Frontal cortex (tissue), 3 donors: ENCODE measurements at regions not wholly inside any gene's neighbourhood (a gene's known extent, or its start where the extent isn't known, plus 50 kb on each side); places are given as distances from the start of the nearest gene placed in this dataset.
"Not testable (repeated sequence)": the region's sequence is repeated elsewhere in the genome, so short reads cannot be mapped to it uniquely, and the experiment has no call there.

Experiments used
- DNase-seq, 2 donors: peaks; one replicate each; pipeline ENCODE4 v3.0.0; 2012; ENCODE audit warnings: low spot score in 2 of 2
- FAIRE-seq: peaks from 2 replicates; lab custom pipeline; 2012; peaks lifted over from hg19 to GRCh38; lab: Jason Lieb, UNC
- donor health status: control.
- donor health status: control.
- donor health status: control.

DNA sequence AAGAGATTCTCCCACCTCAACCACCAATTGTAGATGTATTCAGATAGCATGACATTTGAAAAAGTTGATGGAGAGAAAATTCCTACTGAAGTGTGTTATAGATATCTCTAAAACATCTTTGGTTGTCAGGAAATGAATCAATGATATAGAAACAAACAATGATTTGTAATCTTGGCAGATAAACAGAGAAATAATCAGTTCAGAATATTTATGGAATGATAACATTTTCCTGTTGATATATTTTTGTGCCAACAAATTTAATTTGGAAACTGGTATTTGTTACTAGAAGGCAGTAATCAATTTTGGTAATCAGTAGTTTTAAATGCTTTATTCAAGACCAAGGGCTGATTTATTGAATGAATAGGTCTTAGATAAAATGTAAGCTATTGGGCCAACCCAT, 695.6 kb downstream of the USP25 start:
- no peak for DNase-seq
- FAIRE-seq, result no peak

DNA sequence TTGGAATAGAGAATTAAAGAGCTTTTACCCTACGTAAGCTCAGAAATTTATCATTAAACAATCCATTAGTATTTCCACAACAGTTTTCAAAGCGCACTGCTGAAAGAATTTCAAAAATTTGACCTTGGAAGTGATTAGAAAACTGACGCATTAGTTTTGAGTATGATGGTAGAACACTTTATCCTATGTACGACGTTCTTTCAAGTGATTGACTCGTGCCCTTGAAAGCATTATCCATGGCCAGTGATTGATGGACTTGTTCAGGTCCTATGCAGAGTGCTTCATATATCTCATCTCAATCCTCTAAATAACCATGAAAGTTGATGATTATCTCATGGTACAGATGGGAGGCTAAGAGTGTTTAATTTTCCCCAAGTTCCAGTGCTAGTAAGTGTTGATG, 697.2 kb downstream of the USP25 start:
- FAIRE-seq (no peak), DNase-seq (no peak)

GRCh38 chr21:16427587-16428087, 697.9 kb downstream of the USP25 start:
- DNase-seq, result no peak
- FAIRE-seq, result no peak

DNA sequence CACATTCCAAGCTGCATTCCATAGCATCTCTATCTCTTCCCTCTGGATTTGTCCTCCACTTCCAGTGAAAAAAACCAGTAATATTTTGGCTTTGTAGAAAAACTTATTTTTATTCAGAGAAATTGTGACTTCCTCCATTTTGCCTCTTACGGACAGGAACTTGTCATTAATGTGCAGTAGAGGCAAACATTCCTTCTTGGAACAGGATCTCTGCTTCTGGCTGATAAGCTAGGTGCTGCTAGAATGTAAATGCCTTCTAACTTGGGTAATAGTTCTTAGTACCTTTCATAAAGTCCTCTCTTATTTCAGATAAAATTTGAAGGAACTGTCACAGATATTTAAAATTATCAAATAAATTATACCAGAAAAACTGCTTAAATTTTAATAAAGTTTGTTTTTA, 707.8 kb downstream of the USP25 start:
- DNase-seq (no peak), FAIRE-seq (no peak)

DNA sequence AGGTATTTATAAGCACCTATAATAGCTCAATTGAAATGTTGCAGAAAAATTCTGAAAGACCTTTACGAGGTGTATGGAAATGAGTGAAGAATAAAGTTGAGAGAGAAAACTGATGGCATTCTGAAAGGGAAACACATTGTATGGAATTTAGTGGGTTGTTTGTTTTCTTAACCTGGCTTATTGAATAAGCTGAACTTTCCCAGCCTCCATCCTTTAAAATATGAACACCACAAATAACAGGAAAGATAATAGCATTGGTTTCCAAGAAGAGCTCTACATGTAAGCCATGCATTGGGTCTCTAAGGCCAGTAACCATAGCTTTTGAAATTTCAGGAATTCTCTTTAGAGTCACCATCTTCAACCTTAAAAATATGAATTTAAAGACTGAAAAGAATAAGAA, 709.0 kb downstream of the USP25 start:
- DNase-seq, result no peak
- no peak for FAIRE-seq

DNA sequence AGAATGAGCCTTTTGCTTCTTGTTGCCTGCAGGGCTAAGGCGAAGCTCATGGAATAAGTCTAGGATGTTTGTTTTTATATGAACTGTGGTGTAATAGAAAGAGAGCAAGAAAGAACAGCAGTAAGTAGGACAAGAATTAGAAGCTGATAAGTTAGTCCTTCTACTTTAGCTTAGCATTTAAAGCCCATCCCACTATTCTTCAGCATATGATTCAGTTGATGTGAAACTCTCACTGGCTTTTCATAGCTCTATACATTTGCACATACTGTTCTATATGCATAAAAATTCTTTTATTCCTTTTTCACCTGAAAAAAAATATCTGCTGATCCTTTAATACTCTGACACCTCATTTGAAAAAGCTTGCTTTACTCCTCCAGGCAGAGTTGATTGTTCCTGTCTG, 712.0 kb downstream of the USP25 start:
- DNase-seq (no peak), FAIRE-seq (no peak)

- no peak for FAIRE-seq
- no peak for DNase-seq
Measured at GRCh38 chr21:16454399-16454798, 724.6 kb downstream of the USP25 start.

- FAIRE-seq, result no peak
Measured at GRCh38 chr21:16455526-16455925, 725.7 kb downstream of the USP25 start.

GRCh38 chr21:16455978-16456377, 726.2 kb downstream of the USP25 start:
- DNase-seq, result peak; percentile 8 to 11
- FAIRE-seq, result no peak

More at GRCh38 chr21:16455526-16455925, 725.7 kb downstream of the USP25 start:
- no peak for DNase-seq

- DNase-seq (no peak), FAIRE-seq (no peak)
Measured at GRCh38 chr21:16457498-16457897, 727.7 kb downstream of the USP25 start.

GRCh38 chr21:16460936-16461335, 731.2 kb downstream of the USP25 start:
- no peak for DNase-seq

DNA sequence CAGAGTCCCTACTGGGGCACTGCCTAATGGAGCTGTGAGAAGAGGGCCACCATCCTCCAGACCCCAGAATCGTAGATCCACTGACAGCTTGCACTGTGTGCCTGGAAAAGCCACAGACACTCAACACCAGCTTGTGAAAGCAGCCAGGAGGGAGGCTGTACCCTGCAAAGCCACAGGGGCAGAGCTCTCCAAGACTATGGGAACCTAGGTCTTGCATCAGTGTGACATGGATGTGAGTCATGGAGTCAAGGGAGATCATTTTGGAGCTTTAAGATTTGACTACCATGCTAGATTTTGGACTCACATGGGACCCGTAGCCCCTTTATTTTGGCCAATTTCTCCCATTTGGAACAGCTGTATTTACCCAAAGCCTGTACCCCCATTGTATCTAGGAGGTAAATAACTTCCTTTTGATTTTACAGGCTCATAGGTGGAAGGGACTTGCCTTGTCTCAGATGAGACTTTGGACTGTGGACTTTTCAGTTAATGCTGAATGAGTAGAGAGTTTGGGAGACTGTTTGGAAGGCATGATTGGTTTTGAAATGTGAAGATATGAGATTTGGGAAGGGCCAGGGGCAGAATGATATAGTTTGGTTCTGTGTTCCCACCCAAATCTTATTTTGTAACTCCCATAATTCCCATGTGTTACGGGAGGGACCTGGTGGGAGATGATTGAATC, 734.6 kb downstream of the USP25 start:
- not testable (repeated sequence) for FAIRE-seq, DNase-seq

More at GRCh38 chr21:16460936-16461335, 731.2 kb downstream of the USP25 start:
- no peak for FAIRE-seq

GRCh38 chr21:16468184-16468583, 738.4 kb downstream of the USP25 start:
- DNase-seq (no peak), FAIRE-seq (no peak)

GRCh38 chr21:16473988-16474387, 744.2 kb downstream of the USP25 start:
- DNase-seq (no peak), FAIRE-seq (no peak)

GRCh38 chr21:16476056-16476825, 746.5 kb downstream of the USP25 start:
- FAIRE-seq, result no peak

GRCh38 chr21:16488042-16488441, 758.3 kb downstream of the USP25 start:
- FAIRE-seq, result no peak
- no peak for DNase-seq

More at GRCh38 chr21:16476056-16476825, 746.5 kb downstream of the USP25 start:
- DNase-seq, result no peak

DNA sequence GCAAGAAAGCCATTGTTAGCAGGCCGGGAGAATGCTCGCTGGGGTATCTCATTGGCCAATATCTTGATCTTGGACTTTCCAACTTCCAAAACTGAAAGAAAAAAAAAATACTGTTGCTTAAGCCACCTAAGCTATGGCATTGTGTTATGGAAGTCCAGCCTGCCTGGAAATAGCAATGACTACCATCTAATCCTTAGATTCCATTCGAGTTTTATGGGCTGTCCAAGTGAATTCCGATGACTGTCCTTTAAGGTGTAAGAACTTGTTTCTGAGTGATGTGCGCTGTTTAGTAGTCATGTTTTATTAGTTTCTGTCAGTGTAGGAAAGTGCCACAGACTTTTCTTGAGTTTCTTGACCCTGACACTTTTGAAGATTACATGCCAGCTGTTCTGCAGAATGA, 762.6 kb downstream of the USP25 start:
- no peak for FAIRE-seq

DNA sequence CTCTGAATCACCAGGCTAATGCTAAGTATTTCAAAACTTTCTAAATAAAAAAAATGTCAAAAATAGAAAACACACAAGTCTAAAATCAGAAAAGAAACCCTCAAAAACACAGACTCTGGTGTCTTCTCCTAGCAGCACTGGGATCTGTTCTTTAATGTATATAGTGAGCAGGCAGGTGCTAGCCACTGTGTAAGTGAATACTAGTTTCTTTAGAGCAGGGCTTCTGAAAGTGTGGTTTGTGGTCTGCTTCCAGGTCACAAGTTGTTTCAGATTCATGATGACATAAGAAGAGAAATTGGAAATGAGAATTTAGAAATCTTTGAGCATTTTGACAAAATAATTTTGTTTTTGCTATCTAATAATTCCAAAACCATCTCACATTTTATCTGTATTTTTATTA, 763.1 kb downstream of the USP25 start:
- no peak for FAIRE-seq
- DNase-seq, result no peak

More for the DNA sequence above, 762.6 kb downstream of the USP25 start:
- no peak for DNase-seq

GRCh38 chr21:16496609-16497008, 766.8 kb downstream of the USP25 start:
- DNase-seq (no peak), FAIRE-seq (peak; percentile 3)

DNA sequence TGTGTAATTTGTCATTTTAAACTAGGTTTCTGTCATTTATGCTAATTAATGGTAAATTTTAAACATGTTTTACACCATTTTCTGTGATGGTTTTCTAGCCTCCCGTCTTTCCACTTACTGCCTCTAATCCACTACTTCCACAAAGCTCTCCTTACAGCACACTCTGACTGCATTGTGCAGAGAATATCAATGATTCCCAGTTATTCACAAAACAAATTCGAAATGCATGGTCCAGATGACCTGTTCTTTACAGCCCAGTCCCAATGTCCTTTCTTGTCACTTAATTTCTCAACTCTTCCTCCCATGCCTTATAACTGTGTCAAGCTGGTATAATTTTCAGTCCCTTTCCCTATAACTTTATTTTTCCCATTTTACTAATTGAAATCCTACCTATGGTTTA, 770.5 kb downstream of the USP25 start:
- no peak for FAIRE-seq
- DNase-seq, result no peak

- peak; percentile 74 for FAIRE-seq
Measured at GRCh38 chr21:16502273-16502672, 772.5 kb downstream of the USP25 start.

More at GRCh38 chr21:16502273-16502672, 772.5 kb downstream of the USP25 start:
- DNase-seq, result no peak
